GM12892 (cell line): ENCODE measurements at regions not wholly inside any gene's neighbourhood (a gene's known extent, or its start where the extent isn't known, plus 50 kb on each side); places are given as distances from the start of the nearest gene placed in this dataset.

Experiments
- POLR2A ChIP-seq: IDR thresholded peaks from 2 replicates; pipeline ENCODE4 v1.6.1; 2011; ENCODE audit warnings: low read depth, low read length, control low read depth
- POLR2AphosphoS5 ChIP-seq: IDR thresholded peaks from 2 replicates; pipeline ENCODE4 v1.6.1; 2011; ENCODE audit warnings: low read depth, low read length, control low read depth
- TAF1 ChIP-seq: IDR thresholded peaks from 2 replicates; pipeline ENCODE4 v1.6.1; 2011; ENCODE audit warnings: low read depth, mild to moderate bottlenecking, control low read depth, low read length, borderline replicate concordance

GRCh38 chr6:79431537-79431933 lies 105.7 kb downstream of the LCA5 start:
- TF ChIP-seq POLR2AphosphoS5, result no peak
- TF ChIP-seq POLR2A, result no peak
- TF ChIP-seq TAF1, result no peak
